ENCODE measurements at regions not wholly inside any gene's neighbourhood (a gene's known extent, or its start where the extent isn't known, plus 50 kb on each side); places are given as distances from the start of the nearest gene placed in this dataset.
"Not testable (repeated sequence)": the region's sequence is repeated elsewhere in the genome, so short reads cannot be mapped to it uniquely, and the experiment has no call there.

- H3K4me3 ChIP-seq (ENCODE audit: low read length), result not testable (repeated sequence)
Observed at GRCh38 chr2:87531968-87532715, 215.7 kb upstream of the PLGLB2 start.

DNA sequence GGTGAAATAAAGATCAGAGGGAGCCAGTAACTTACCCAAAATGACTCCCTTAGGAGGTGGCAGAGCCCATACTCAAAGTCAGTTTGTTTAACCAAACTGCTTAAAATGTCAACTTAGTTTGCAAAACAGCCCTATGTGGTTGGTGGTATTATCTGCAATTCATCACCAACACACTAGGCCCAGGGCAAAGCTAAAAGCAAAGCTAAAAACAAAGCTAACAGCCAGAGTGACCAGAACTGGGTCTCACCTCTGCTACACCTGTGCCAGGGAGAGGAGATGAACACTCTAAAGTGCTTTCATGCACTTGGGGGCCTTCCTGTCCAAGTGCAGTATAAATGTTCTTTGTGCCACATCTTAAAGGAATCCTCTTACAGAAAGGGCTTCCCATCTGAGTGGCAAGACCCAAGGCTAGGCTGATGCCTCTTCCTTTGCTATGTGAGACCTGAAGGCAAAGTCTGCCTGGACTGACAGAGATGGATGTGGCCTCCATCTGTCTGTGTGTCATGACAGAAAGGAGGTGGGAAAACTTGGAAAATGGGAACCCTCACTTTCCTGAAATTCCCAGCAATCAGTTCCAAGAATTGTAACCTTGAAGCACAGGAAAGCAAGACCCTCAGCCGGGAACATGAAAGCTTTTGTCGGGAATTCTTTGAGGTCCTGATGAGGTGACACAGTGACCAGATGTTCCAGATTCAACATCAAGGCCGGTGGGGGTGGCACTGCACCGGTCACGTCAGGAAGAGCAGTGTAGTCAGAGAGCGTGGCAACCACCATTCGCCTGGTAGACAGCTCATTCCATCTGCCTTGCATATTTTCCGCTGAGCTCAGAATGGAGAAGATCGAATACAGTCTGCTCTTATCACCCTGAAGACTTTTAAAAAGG, 214.3 kb upstream of the PLGLB2 start:
- H3K4me3 ChIP-seq (ENCODE audit: low read length), result not testable (repeated sequence)

GRCh38 chr2:87534273-87534889, 213.5 kb upstream of the PLGLB2 start:
- H3K4me3 ChIP-seq (ENCODE audit: low read length), result not testable (repeated sequence)

DNA sequence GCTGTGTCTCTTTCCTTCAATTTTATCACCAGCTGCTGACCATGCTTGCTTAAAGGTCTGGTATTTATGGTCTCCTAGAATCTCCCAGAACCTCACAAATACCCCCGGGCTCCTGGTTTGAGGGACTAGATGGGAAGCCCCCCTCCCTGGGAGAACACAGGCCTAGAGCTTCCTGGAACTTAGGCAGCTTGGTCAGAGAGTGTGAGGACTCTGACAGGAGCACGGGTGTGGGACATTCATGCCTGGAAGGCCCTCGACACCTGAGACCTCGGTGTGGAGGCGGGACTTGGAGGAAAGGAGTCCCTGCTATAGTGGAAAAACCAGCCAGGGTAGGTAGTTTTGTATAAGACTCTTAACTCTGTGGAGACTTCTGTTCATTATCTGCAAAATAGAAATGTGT, 211.5 kb upstream of the PLGLB2 start:
- H3K4me3 ChIP-seq (ENCODE audit: low read length), result not testable (repeated sequence)

GRCh38 chr2:87537251-87537671, 210.6 kb upstream of the PLGLB2 start:
- not testable (repeated sequence) for H3K4me3 ChIP-seq (ENCODE audit: low read length)

- H3K4me3 ChIP-seq (ENCODE audit: low read length), result not testable (repeated sequence)
Observed at GRCh38 chr2:87538268-87538667, 209.6 kb upstream of the PLGLB2 start.

GRCh38 chr2:87539151-87539943, 208.5 kb upstream of the PLGLB2 start:
- not testable (repeated sequence) for H3K4me3 ChIP-seq (ENCODE audit: low read length)

DNA sequence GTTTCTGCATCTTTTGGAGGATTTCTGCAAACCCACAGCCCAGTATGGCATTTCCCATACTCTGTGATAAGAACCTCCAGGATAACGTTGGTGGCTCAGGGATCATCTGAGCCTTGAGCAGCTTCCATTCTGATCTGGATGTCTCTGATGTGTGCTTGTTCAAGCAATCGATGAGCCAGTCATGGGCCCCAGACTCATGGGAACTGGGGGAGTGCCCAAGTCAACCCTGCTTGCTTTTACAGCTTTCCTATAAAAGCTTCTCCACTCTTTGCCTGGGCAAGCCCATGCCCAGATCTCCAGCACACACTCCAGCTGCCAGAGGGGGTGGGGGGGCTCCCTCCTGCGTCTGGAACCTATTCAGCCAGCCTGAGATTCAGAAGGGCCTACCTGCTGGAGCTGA, 207.6 kb upstream of the PLGLB2 start:
- not testable (repeated sequence) for H3K4me3 ChIP-seq (ENCODE audit: low read length)

GRCh38 chr2:87542599-87543174, 205.2 kb upstream of the PLGLB2 start:
- H3K4me3 ChIP-seq (ENCODE audit: low read length), result not testable (repeated sequence)

- H3K4me3 ChIP-seq (ENCODE audit: low read length), result not testable (repeated sequence)
Observed at GRCh38 chr2:87543797-87544196, 204.1 kb upstream of the PLGLB2 start.

GRCh38 chr2:87547106-87547505, 200.8 kb upstream of the PLGLB2 start:
- not testable (repeated sequence) for H3K4me3 ChIP-seq (ENCODE audit: low read length)

DNA sequence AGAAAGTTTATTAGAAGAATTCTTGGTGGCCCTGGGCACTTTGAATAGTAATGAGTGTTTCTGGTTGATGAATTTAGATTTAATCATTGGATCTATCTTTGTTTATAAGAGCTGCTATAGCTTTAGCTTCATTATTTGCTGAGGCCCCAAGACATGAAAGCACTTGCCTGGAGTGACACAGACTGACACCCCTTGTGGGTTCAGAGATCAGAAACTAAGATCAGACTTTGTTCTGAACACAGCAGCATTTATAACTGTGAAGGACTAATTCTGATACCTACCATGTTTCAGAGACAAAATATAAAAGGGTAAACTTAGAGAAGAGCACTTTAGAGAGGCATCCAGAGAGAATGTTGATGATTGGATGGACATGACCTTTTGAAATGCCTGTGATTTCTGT, 199.9 kb upstream of the PLGLB2 start:
- H3K4me3 ChIP-seq (ENCODE audit: low read length), result not testable (repeated sequence)

GRCh38 chr2:87548681-87549536, 199.0 kb upstream of the PLGLB2 start:
- H3K4me3 ChIP-seq (ENCODE audit: low read length), result not testable (repeated sequence)

DNA sequence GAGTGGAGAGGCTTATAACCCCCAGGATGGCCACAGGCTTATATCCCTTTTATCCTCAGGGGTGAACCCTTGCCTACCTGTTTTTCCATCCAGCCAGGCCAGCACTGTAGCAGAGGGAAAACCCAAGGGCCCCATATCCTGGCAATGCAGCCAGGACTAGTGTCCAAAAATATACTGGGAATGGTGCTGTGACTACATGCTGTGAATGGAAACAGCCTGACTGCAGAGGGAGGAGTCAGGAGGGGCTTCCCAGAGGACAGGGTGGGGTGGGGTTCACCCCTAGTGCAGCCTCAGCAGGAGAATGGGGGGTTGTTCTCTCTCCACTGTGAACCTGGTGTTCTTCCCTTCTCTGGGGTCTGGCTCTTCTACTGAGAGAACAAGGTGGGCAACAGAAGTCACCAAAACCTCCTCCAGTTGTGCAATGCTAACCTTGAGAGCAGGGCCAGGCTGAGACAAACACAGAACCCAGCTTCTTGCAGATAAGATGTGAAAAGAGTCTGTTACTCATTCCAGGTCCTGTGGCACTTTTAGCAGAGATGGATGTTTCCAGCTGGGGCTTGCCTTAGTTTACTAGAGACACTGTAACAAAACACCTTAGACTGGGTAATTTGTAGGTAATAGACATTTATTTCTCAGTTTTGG, 198.2 kb upstream of the PLGLB2 start:
- H3K4me3 ChIP-seq (ENCODE audit: low read length), result not testable (repeated sequence)

DNA sequence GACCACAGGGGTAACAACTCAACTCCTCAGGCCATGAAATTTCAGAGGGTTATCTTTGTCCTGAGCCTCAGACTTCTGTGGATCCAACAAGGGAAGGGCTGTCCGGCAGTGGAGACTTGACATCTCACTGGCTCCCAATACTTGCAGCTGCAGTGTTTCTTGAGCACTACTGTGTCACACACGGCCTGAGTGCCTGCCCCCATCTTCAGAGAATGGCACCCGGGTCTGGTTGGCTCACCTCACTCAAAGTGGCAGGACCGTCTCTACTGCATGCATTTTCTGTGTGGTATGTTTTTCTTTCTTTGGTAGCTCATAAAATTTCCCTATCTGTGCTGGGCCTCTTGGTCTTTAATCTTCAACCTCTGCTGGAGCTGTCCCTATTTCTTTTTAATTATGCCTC, 193.2 kb upstream of the PLGLB2 start:
- not testable (repeated sequence) for H3K4me3 ChIP-seq (ENCODE audit: low read length)

DNA sequence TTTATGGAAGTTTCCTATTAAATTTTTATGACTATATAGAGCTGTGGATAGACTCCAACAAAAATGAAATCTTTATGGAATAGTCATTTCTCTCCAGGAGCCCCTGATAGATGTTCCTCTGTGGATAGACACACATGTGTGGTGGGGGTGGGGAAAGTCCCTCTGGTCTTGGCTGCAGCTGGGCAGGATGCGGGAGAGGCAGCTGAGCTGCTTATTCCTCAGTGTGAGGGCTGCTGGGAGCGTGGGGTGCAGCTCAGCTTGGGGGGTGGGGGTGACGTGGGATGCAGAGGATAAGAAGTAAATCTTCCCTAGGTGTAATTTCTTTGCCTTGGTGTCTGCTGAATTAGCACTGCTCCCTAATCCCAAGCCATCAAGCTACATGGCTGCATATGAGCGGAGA, 192.8 kb upstream of the PLGLB2 start:
- H3K4me3 ChIP-seq (ENCODE audit: low read length), result not testable (repeated sequence)

GRCh38 chr2:87559001-87559400, 188.9 kb upstream of the PLGLB2 start:
- H3K4me3 ChIP-seq (ENCODE audit: low read length), result not testable (repeated sequence)

DNA sequence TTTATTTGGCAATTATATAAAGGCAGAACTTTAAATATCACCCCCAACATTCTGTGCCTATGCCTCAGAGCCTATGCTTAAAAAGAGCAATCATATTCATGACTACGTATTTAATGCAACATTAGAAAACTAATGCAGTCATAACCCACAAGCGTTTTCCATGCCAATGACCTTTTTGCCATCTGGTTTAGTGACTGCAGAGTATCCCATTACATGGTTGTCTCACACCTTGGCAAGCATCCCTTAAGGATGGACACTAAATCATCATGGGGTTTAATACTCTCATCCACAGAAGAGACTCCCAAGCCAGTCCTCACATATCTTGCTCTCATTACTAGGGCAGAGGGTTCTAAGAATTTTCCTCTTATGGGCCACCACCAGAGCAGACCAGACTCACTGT, 188.2 kb upstream of the PLGLB2 start:
- not testable (repeated sequence) for H3K4me3 ChIP-seq (ENCODE audit: low read length)

DNA sequence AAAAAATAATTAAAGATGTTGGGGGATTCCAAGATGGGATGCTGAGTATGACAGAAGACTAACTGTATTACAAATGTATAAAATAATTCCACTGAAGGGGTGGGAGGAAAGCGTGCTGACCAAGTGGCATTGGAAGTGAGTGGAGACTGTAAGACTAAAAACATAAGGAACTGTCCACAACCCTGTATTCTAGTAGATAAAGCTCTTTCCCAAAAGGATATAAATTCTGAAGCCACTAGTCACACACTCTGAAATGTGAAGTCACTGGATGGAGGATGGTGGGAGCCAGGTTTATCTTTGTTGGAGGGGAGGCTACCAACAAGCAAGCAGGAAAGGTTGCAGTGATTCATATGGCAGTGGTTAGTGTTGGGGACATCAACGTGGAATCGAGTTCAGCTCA, 182.8 kb upstream of the PLGLB2 start:
- H3K4me3 ChIP-seq (ENCODE audit: low read length), result not testable (repeated sequence)

Data from GM08714 (cell line).